Fibroblast of pulmonary artery (primary cell): ENCODE measurements at regions not wholly inside any gene's neighbourhood (a gene's known extent, or its start where the extent isn't known, plus 50 kb on each side); places are given as distances from the start of the nearest gene placed in this dataset.
A peak's percentile ranks its signal among the peaks of the same experiment; 100 is the strongest.
"Not testable (repeated sequence)": the region's sequence is repeated elsewhere in the genome, so short reads cannot be mapped to it uniquely, and the experiment has no call there.

Experiments
- DNase-seq: peaks from one replicate; pipeline ENCODE4 v3.0.0-alpha.2; 2010; ENCODE audit warnings: low read depth
- H3K4me3 ChIP-seq: replicated peaks from 2 replicates; pipeline ENCODE4 v1.5.1; 2011; ENCODE audit warnings: low read depth, mild to moderate bottlenecking, control low read depth, low read length, moderate library complexity
- TF ChIP-seq, protein P1 (sequence below): IDR thresholded peaks from 2 replicates; pipeline ENCODE4 v1.5.1; 2011; ENCODE audit warnings: mild to moderate bottlenecking, control low read depth, low read length, inconsistent platforms; ENCODE audit errors: missing control alignments

GRCh38 chr10:45902324-45902723 lies 55.0 kb upstream of the AGAP4 start:
- not testable (repeated sequence) for H3K4me3 ChIP-seq, DNase-seq

- not testable (repeated sequence) for DNase-seq, H3K4me3 ChIP-seq
Observed at GRCh38 chr10:45903614-45904013, 56.3 kb upstream of the AGAP4 start.

DNA sequence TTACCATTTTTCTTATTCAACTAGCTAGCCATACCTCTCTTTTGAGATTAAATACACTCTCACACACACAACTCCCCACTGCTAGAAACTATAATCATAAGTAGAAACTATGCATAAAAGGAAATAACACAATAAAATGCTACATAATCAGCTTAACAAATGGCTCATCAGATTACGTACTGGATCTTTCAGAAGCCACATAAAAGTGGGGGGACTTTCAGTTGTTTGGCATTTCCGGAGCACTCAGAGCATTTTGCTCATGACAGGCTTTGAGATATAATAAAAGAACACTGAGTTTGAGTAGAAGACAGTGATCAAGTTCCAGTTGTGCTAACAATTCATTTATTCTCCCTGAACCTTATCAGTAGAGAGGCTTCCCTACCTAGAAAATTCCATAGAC lies 56.8 kb upstream of the AGAP4 start:
- not testable (repeated sequence) for DNase-seq, H3K4me3 ChIP-seq

DNA sequence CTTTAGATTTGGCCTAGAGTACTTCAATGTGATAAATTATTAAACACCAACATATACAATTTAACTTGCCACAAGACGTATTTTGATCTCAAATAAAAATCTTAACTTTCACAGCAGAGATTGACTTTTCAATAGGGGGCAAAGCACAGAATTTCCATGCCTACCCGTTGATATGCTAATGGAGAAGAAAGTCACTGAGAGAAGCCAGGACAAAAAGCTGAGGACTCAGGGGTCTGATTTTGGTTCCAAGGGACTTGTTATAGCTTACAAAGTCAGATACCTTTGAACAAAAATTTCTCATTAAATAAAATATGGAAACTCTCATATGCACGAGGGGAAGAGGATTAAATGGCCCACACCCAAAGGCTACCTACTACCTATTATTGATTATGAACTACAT lies 59.1 kb upstream of the TIMM23 start:
- not testable (repeated sequence) for DNase-seq, H3K4me3 ChIP-seq

- H3K4me3 ChIP-seq, DNase-seq: not testable (repeated sequence)
Observed at GRCh38 chr10:45914740-45915139, 57.5 kb upstream of the TIMM23 start.

DNA sequence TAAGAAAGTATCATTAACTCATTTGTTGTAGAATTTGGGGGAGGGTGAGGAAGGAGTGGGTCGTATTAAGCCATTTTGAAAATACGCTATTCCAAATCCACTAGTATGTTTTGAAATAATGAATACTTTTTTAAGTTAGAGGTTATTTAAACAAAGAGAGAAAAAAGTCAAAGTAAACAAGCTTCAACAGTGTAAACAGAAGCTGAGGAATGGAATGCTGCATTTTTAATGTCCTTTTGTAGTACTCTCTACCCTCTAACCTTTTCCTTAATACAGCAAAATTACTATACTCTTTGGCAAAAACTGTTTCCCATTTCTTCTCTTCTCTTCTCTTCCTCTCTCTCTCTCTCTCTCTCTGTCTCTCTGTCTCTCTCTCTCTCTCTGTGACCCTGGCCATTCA lies 56.7 kb upstream of the TIMM23 start:
- H3K4me3 ChIP-seq, DNase-seq: not testable (repeated sequence)

DNA sequence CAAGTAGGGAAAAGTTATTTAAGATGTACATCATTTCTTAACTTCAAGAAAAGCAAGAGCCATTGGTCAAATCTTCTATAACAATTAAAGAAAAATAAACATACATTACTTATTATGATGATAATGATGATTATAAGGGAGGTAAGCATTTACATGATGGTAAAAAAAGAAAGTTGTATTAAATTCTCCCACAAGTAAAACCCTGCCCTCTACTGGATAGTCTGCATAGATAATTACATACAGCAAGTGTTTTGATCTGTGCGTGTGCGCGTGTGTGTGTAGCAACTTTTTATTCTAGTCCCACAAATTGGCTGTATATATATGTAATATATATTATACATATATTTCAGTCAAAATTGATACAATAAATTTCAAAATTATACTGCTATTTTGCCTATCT lies 51.4 kb upstream of the TIMM23 start:
- TF ChIP-seq, protein P1, sequence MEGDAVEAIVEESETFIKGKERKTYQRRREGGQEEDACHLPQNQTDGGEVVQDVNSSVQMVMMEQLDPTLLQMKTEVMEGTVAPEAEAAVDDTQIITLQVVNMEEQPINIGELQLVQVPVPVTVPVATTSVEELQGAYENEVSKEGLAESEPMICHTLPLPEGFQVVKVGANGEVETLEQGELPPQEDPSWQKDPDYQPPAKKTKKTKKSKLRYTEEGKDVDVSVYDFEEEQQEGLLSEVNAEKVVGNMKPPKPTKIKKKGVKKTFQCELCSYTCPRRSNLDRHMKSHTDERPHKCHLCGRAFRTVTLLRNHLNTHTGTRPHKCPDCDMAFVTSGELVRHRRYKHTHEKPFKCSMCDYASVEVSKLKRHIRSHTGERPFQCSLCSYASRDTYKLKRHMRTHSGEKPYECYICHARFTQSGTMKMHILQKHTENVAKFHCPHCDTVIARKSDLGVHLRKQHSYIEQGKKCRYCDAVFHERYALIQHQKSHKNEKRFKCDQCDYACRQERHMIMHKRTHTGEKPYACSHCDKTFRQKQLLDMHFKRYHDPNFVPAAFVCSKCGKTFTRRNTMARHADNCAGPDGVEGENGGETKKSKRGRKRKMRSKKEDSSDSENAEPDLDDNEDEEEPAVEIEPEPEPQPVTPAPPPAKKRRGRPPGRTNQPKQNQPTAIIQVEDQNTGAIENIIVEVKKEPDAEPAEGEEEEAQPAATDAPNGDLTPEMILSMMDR: peak; percentile 13
- not testable (repeated sequence) for H3K4me3 ChIP-seq, DNase-seq
